Fibroblast of peridontal ligament (primary cell): ENCODE measurements at regions not wholly inside any gene's neighbourhood (a gene's known extent, or its start where the extent isn't known, plus 50 kb on each side); places are given as distances from the start of the nearest gene placed in this dataset.

ENCODE experiments used
- DNase-seq: peaks from one replicate; pipeline ENCODE4 v3.0.0-alpha.2; 2010; ENCODE audit errors: extremely low read depth

GRCh38 chr14:98935921-98936320 lies 336.1 kb downstream of the BCL11B start:
- DNase-seq = no peak

- no peak for DNase-seq
Observed at GRCh38 chr14:98937021-98937420, 335.0 kb downstream of the BCL11B start.

- DNase-seq = no peak
Observed at GRCh38 chr14:98937712-98938505, 334.1 kb downstream of the BCL11B start.

GRCh38 chr14:98940693-98941437 lies 331.1 kb downstream of the BCL11B start:
- DNase-seq = no peak

- DNase-seq = no peak
Observed at GRCh38 chr14:98941481-98941880, 330.5 kb downstream of the BCL11B start.

- DNase-seq = no peak
Observed at GRCh38 chr14:98943907-98944306, 328.1 kb downstream of the BCL11B start.

GRCh38 chr14:98944989-98945388 lies 327.0 kb downstream of the BCL11B start:
- no peak for DNase-seq

GRCh38 chr14:98945611-98946570 lies 326.1 kb downstream of the BCL11B start:
- no peak for DNase-seq

GRCh38 chr14:98946940-98947339 lies 325.1 kb downstream of the BCL11B start:
- DNase-seq = no peak

- no peak for DNase-seq
Observed at GRCh38 chr14:98947911-98948595, 323.9 kb downstream of the BCL11B start.

- no peak for DNase-seq
Observed at GRCh38 chr14:98949051-98949450, 322.9 kb downstream of the BCL11B start.

- no peak for DNase-seq
Observed at GRCh38 chr14:98949481-98950135, 322.4 kb downstream of the BCL11B start.

- no peak for DNase-seq
Observed at GRCh38 chr14:98950353-98950895, 321.6 kb downstream of the BCL11B start.

GRCh38 chr14:98951031-98951430 lies 321.0 kb downstream of the BCL11B start:
- DNase-seq = no peak

GRCh38 chr14:98951521-98952152 lies 320.4 kb downstream of the BCL11B start:
- no peak for DNase-seq

- peak; percentile 1 for DNase-seq
Observed at GRCh38 chr14:98952593-98953350, 319.2 kb downstream of the BCL11B start.

- no peak for DNase-seq
Observed at GRCh38 chr14:98953551-98954348, 318.2 kb downstream of the BCL11B start.

GRCh38 chr14:98954349-98955000 lies 317.5 kb downstream of the BCL11B start:
- DNase-seq = no peak
